ENCODE measurements at regions not wholly inside any gene's neighbourhood (a gene's known extent, or its start where the extent isn't known, plus 50 kb on each side); places are given as distances from the start of the nearest gene placed in this dataset.
"Not testable (repeated sequence)": the region's sequence is repeated elsewhere in the genome, so short reads cannot be mapped to it uniquely, and the experiment has no call there.

GRCh38 chr1:214861615-214862014, 220.9 kb upstream of the KCNK2 start:
- DNase-seq, result no peak
- H3K4me1 ChIP-seq, result no peaks in the 10 kb centered on the region
- H3K4me3 ChIP-seq, result no peak overlapping the region
- intact Hi-C loops (cut with DNase I), result no loop called here
- TF ChIP-seq EP300 (IDR thresholded peaks at IDR 0.05), result no peak
- TF ChIP-seq POLR2A (IDR thresholded peaks at IDR 0.05), result no peak
- TF ChIP-seq, protein P1, sequence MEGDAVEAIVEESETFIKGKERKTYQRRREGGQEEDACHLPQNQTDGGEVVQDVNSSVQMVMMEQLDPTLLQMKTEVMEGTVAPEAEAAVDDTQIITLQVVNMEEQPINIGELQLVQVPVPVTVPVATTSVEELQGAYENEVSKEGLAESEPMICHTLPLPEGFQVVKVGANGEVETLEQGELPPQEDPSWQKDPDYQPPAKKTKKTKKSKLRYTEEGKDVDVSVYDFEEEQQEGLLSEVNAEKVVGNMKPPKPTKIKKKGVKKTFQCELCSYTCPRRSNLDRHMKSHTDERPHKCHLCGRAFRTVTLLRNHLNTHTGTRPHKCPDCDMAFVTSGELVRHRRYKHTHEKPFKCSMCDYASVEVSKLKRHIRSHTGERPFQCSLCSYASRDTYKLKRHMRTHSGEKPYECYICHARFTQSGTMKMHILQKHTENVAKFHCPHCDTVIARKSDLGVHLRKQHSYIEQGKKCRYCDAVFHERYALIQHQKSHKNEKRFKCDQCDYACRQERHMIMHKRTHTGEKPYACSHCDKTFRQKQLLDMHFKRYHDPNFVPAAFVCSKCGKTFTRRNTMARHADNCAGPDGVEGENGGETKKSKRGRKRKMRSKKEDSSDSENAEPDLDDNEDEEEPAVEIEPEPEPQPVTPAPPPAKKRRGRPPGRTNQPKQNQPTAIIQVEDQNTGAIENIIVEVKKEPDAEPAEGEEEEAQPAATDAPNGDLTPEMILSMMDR (IDR thresholded peaks at IDR 0.05), result no peak
- no peak for TF ChIP-seq POLR2AphosphoS5 (IDR thresholded peaks at IDR 0.05)
- no peaks in the 10 kb centered on the region for H3K36me3 ChIP-seq
- WGBS, 2 donors, result 62 to 65% methylated on average over 2 of the region's 2 CpGs
- no peaks in the 10 kb centered on the region for H3K27me3 ChIP-seq
- no peaks in the 10 kb centered on the region for H3K9me3 ChIP-seq
- H3K27ac ChIP-seq, result no peak overlapping the region

GRCh38 chr1:214862421-214862820, 220.1 kb upstream of the KCNK2 start:
- DNase-seq, result no peak
- WGBS, 2 donors, result 32 to 72% methylated on average over 2 of the region's 2 CpGs
- no peak overlapping the region for H3K27ac ChIP-seq
- H3K27me3 ChIP-seq, result no peaks in the 10 kb centered on the region
- intact Hi-C loops (cut with DNase I), result no loop called here
- no peak overlapping the region for H3K4me3 ChIP-seq
- no peaks in the 10 kb centered on the region for H3K36me3 ChIP-seq
- no peak for TF ChIP-seq POLR2AphosphoS5 (IDR thresholded peaks at IDR 0.05)
- TF ChIP-seq, protein P1 (IDR thresholded peaks at IDR 0.05), result no peak
- no peak for TF ChIP-seq EP300 (IDR thresholded peaks at IDR 0.05)
- no peak for TF ChIP-seq POLR2A (IDR thresholded peaks at IDR 0.05)
- H3K4me1 ChIP-seq, result no peaks in the 10 kb centered on the region
- H3K9me3 ChIP-seq, result no peaks in the 10 kb centered on the region

DNA sequence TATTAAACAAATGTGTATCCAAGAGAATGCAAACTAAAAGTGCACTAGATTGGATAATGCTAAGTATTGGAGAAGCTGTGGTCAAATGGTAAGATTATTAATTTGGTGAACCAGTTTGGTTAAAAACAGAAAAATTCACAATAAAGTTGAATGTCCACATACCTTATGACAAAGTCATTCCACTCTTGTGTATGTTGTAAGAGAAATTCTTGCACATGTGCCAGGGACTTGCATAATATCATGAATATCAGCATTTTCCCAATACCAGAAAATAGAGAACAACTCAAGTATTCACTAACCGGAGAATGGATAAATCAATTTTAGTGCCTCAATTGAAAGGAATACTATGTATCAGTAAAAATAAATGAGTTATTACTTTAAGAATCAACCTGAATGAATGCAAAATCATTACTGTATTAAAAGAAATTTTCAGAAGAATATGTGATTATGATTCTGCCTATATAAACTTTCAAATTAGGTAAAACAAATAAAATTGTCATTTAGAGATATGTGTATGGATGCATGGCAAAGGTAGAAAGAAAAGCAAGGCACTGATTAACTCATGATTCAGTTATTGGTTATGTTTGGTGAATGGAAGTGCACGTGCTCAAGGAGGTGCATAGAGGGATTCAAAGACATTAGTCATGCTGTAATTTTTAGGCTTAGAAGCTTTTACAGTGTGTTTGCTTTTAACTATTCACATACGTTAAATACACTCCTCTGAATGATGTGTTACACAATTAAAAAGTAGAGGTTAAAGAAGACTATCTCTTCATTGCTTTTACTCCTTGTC, 217.4 kb upstream of the KCNK2 start:
- Histone ChIP-seq H3K9me3 (no peaks in the 10 kb centered on the region), H3K27me3 (no peaks in the 10 kb centered on the region), H3K4me1 (no peaks in the 10 kb centered on the region), H3K4me3 (no peak overlapping the region), H3K27ac (no peak overlapping the region), H3K36me3 (no peaks in the 10 kb centered on the region)
- DNase-seq, result no peak
- intact Hi-C loops (cut with DNase I), result no loop called here
- TF ChIP-seq POLR2AphosphoS5 (IDR thresholded peaks at IDR 0.05) (no peak), POLR2A (IDR thresholded peaks at IDR 0.05) (no peak)
- TF ChIP-seq, protein P1 (IDR thresholded peaks at IDR 0.05), result no peak
- WGBS, 2 donors, result 59 to 76% methylated on average over 3 of the region's 3 CpGs

DNA sequence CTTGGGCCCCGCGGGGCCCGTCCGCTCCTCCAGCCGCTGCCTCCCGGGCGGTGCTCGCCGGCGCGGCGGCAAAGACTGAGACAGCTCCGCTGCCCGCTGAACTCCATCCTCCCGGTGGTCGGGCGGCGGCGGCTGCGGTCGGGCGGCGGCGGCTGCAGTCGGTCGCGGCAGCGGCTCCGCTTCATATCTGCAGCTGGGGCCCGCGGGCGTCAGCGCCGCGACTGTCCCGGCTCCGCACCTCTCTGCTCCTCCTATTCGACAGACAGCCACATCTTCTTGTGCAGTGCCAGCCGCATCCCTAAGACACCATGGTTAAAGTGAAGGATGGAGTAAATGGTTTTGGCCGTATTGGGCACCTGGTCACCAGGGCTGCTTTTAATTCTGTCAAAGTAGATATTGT, 212.1 kb upstream of the KCNK2 start:
- H3K36me3 ChIP-seq; H3K9me3 ChIP-seq; DNase-seq; H3K4me1 ChIP-seq; H3K27me3 ChIP-seq; intact Hi-C loops (cut with DNase I); H3K27ac ChIP-seq; H3K4me3 ChIP-seq: not testable (repeated sequence)
- 97 to 98% methylated on average over 40 of the region's 40 CpGs for WGBS, 2 donors

DNA sequence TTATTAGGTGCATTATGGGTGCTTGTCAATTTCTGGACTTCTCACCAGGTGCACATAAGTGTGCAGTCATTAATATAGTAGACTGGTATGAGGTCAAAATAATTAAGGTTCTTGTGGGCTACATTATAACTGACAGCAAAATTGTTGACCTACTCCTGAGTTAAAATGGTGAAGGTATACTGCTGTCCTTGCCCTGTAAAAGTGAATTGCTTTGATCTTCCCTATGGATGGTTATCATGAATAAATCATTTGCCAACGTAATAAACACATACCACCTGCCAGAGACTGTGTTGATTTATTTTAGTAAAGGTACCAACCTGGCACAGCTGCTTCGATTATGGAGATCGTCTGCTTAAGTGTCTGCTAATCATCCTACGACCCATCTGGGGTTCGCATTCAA, 201.6 kb upstream of the KCNK2 start:
- DNase-seq, result no peak
- Histone ChIP-seq H3K4me3 (no peak overlapping the region), H3K27ac (no peak overlapping the region), H3K36me3 (no peaks in the 10 kb centered on the region), H3K4me1 (no peaks in the 10 kb centered on the region), H3K27me3 (no peaks in the 10 kb centered on the region), H3K9me3 (no peaks in the 10 kb centered on the region)
- no peak for TF ChIP-seq EP300 (IDR thresholded peaks at IDR 0.05)
- TF ChIP-seq, protein P1 (IDR thresholded peaks at IDR 0.05), result no peak
- no peak for TF ChIP-seq POLR2AphosphoS5 (IDR thresholded peaks at IDR 0.05)
- TF ChIP-seq POLR2A (IDR thresholded peaks at IDR 0.05), result no peak
- 59 to 85% methylated on average over 5 of the region's 5 CpGs for WGBS, 2 donors
- intact Hi-C loops (cut with DNase I), result no loop called here

Measured in sigmoid colon (tissue), 6 donors.